AG04449 (cell line): ENCODE measurements at regions not wholly inside any gene's neighbourhood (a gene's known extent, or its start where the extent isn't known, plus 50 kb on each side); places are given as distances from the start of the nearest gene placed in this dataset.

ENCODE experiments used
- CTCF ChIA-PET: fragments of 350-600 bp; formaldehyde crosslinking; extraction: SDS; loops from one replicate; lab custom pipeline; 2021; ENCODE audit warnings: antibody characterized with exemption; lab: Yijun Ruan, JAX
- POLR2A ChIA-PET: fragments of 400-600, 350-600 bp; formaldehyde crosslinking; extraction: SDS; loops from one replicate; lab custom pipeline; 2020; ENCODE audit warnings: antibody characterized with exemption, inconsistent platforms; lab: Yijun Ruan, JAX
- DNase-seq: peaks from one replicate; pipeline ENCODE4 v3.0.0-alpha.2; 2010; ENCODE audit warnings: low read depth, low spot score
- H3K4me3 ChIP-seq: 2 replicates; pipeline ENCODE4 v1.5.1; 2011; ENCODE audit warnings: low read depth, mild to moderate bottlenecking, control low read depth, low read length
- TF ChIP-seq, protein P1 (sequence below): IDR thresholded peaks from one replicate; pipeline ENCODE4 v1.5.1; 2011; ENCODE audit warnings: mild to moderate bottlenecking, moderate library complexity, low read length, control low read depth, inconsistent platforms; ENCODE audit not compliant: insufficient read depth; ENCODE audit errors: missing control alignments

DNA sequence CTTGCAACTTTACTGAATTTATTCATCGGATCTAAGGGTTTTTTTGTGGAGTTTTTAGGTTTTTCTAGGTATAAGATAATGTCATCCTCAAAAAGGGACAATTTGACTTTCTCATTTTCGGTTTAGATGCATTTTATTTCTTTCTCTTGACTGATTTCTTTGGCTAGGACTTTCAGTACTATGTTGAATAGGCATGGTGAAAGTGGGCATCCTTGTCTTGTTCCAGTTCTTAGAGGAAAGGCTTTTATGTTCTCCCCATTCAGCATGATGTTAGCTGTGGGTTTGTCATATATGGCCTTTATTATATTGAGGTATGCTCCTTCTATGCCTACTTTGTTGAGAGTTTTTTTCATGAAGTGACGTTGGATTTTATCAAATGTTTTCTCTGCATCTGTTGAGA lies 106.7 kb downstream of the FAM43A start:
- ChIA-PET CTCF (no interaction called here), POLR2A (no interaction called here)
- TF ChIP-seq, protein P1, sequence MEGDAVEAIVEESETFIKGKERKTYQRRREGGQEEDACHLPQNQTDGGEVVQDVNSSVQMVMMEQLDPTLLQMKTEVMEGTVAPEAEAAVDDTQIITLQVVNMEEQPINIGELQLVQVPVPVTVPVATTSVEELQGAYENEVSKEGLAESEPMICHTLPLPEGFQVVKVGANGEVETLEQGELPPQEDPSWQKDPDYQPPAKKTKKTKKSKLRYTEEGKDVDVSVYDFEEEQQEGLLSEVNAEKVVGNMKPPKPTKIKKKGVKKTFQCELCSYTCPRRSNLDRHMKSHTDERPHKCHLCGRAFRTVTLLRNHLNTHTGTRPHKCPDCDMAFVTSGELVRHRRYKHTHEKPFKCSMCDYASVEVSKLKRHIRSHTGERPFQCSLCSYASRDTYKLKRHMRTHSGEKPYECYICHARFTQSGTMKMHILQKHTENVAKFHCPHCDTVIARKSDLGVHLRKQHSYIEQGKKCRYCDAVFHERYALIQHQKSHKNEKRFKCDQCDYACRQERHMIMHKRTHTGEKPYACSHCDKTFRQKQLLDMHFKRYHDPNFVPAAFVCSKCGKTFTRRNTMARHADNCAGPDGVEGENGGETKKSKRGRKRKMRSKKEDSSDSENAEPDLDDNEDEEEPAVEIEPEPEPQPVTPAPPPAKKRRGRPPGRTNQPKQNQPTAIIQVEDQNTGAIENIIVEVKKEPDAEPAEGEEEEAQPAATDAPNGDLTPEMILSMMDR = no peak

DNA sequence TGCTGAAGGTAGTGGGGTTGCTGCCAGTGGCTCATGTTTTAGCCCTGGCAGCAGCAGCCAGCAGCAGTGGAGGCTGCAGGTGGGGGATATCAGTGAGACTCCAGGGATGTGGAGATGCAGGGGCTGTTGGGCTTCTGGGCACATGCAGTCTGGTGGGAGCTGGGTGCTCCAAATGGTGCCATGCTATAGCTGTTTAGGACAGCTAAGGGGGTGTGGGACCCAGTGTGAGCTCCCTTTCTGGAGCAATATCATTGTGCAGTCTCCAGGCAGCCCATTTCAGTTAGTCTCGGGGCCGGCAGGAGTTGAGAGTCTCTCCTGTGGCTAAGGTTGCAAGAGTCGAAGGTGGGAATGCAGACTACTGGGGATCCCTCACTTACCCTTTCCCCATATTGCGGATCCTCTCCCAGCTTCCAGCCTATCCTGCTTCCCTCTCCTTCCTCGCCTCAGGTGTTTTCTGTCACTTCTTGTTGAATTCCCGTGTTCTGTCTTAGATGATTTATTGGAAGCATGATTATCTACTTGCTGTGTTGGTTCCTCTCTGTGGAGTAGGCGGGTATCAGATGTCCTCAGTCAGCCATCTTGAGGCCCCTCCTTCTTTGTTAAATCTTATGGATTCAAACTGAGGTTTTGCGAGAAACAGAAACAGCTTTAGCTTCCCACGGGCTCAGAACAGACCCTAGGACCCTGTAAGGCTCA lies 112.0 kb downstream of the FAM43A start:
- CTCF ChIA-PET = no interaction called here
- TF ChIP-seq, protein P1 = no peak
- no peak overlapping the region for H3K4me3 ChIP-seq
- DNase-seq = no peak
- POLR2A ChIA-PET = no interaction called here

More for the DNA sequence above, 106.7 kb downstream of the FAM43A start:
- no peak for DNase-seq
- H3K4me3 ChIP-seq = no peak overlapping the region

DNA sequence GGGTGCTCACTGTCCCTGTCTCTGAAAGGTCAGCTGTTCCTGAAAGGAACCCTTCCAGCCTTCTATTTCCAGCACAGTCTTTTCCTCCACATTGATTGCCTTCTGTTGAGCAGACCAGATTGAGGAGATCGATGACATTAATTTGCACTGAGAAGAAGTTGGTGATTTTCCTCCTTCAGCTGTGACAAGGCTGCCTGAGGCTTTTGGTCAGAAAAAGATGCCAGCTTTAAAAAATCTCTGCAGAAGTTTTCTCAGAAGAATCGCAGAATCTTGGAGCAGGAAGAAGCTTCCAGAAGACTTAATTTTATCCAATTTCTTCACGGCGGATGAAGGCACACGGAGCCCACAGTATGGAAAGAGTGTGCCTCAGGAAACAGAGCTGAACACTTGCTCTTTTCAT lies 112.8 kb downstream of the FAM43A start:
- DNase-seq = no peak
- ChIA-PET POLR2A (no interaction called here), CTCF (no interaction called here)
- TF ChIP-seq, protein P1 = no peak
- H3K4me3 ChIP-seq = no peak overlapping the region

DNA sequence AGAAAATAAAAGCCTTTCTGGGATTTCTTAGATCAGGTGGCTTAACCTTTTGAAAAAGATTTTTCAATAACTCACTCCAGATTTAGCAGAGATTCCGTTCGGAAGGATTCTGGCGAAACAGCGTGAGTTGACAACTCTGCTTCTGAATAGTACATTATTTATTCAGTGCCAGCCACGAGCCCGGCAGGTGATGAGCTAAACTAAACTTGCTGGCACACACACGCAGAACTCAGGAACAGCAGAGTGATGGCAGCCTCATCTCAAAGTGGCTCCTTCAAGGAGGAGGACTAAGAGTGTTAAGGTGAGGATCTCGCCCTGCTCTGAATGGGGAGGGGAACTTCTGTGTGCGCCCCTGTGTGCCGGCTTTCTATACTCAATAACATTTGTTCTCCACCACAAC lies 114.3 kb downstream of the FAM43A start:
- CTCF ChIA-PET = no interaction called here
- TF ChIP-seq, protein P1 = no peak
- DNase-seq = no peak
- H3K4me3 ChIP-seq = no peak overlapping the region
- POLR2A ChIA-PET = no interaction called here

DNA sequence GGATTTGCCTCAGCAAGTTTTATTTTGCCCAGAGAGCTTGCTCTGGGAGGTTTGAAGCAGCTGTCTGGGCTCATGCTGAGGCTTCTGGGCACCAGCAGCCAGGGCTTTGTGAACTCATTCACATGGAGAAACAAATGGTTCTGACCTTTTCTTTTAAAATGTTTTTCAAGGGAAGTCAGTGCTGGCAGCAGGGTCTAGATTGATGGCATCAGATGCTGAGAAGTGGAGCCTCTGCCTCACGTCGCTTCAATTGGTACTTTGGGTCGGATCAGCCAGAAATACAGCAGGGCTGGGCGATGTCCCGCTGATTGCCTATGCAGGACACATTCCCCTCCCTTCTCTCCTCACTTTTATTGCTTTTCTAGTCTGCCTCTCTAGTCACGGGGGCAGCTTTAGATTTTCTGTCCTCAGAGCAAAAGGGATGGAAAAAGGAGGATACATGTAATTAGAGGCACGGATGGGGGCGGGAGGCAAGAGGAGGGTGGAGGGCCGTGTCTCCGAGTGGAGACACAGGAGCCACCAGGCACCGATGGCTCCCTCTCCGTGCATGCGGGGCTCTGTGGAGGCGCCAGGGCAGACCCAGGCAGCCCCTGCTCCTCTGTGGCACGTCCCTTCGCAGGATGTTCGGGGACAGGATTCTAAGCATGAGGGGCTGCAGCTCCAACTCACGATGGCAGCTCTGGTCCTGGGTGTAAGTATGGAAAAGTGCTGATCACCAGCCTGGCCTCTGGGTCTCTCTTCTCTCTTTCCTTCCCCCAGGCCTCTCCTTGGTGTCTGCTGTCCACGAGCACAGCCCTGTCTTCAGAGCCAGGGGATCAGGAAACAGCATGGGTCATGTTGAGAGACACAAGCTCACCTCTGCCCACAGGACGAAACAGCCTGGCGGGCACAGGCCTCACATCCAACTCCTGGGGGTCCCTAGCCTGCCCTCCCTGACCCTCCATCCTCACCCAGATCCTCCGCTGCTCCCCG lies 116.1 kb downstream of the FAM43A start:
- no peak for DNase-seq
- ChIA-PET POLR2A (no interaction called here), CTCF (no interaction called here)
- H3K4me3 ChIP-seq = no peak overlapping the region
- TF ChIP-seq, protein P1 = no peak

DNA sequence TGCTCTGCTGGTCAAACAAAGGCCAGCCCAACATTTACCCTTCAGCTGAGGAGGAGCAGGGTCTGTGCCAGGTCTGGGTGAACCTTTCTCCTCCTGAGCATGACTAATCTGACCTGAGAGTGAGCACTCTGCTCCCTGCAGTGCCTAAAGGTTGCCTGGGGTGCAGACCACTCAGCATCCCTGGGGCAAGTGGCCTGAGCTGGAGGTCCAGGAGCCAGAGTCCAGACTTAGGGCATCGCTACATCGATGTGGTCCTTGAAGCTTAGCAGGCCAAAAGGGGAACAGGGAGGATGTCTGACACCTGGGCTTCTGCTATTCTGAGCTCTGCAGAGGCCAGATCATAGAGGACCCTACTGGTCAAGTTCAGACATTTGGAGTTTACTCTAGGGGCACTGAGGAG lies 119.1 kb downstream of the FAM43A start:
- ChIA-PET CTCF (no interaction called here), POLR2A (no interaction called here)
- TF ChIP-seq, protein P1 = no peak
- H3K4me3 ChIP-seq = no peak overlapping the region
- DNase-seq = no peak
